Gastroesophageal sphincter (tissue), 3 donors: ENCODE measurements at regions not wholly inside any gene's neighbourhood (a gene's known extent, or its start where the extent isn't known, plus 50 kb on each side); places are given as distances from the start of the nearest gene placed in this dataset.

Source experiments
- CTCF ChIP-seq, 4 experiments: fragments of 200-600 bp in 2 of 4; fragments of 450-650 bp in 2 of 4; sonication (generic) in 1 of 4; IDR thresholded peaks; one replicate each; pipeline ENCODE4 v1.5.1; 2017 to 2019; ENCODE audit warnings: antibody characterized with exemption in 4 of 4, mild to moderate bottlenecking in 2 of 4, moderate library complexity in 2 of 4
- EP300 ChIP-seq: sonication (generic); formaldehyde crosslinking; IDR thresholded peaks from one replicate; pipeline ENCODE4 v1.6.1; 2017; ENCODE audit warnings: antibody characterized with exemption, mild to moderate bottlenecking
- POLR2A ChIP-seq, 2 donors: fragments of 450-650 bp; IDR thresholded peaks; one replicate each; pipeline ENCODE4 v1.6.1; 2017; ENCODE audit warnings: antibody characterized with exemption in 2 of 2, mild to moderate bottlenecking in 2 of 2, moderate library complexity in 1 of 2
- POLR2AphosphoS5 ChIP-seq: sonication (generic); formaldehyde crosslinking; IDR thresholded peaks from one replicate; pipeline ENCODE4 v1.6.1; 2017; ENCODE audit warnings: antibody characterized with exemption

- TF ChIP-seq EP300 (no peak), CTCF (IDR thresholded peaks at IDR 0.05) (no peak), POLR2AphosphoS5 (no peak), POLR2A (IDR thresholded peaks at IDR 0.05) (no peak)
Measured at GRCh38 chr10:55989188-55989587, 371.9 kb downstream of the ZWINT start.
